Breast epithelium (tissue), 3 donors: ENCODE measurements at regions not wholly inside any gene's neighbourhood (a gene's known extent, or its start where the extent isn't known, plus 50 kb on each side); places are given as distances from the start of the nearest gene placed in this dataset.

Experiments
- POLR2AphosphoS5 ChIP-seq, 3 donors: sonication (generic); formaldehyde crosslinking; IDR thresholded peaks; one replicate each; pipeline ENCODE4 v1.6.1; 2017; ENCODE audit warnings: antibody characterized with exemption in 3 of 3
- TF ChIP-seq, protein P1 (sequence below), 3 donors: fragments of 450-650 bp; IDR thresholded peaks; one replicate each; pipeline ENCODE4 v1.5.1; 2016 to 2017; ENCODE audit warnings: antibody characterized with exemption in 3 of 3, mild to moderate bottlenecking in 3 of 3, moderate library complexity in 3 of 3

DNA sequence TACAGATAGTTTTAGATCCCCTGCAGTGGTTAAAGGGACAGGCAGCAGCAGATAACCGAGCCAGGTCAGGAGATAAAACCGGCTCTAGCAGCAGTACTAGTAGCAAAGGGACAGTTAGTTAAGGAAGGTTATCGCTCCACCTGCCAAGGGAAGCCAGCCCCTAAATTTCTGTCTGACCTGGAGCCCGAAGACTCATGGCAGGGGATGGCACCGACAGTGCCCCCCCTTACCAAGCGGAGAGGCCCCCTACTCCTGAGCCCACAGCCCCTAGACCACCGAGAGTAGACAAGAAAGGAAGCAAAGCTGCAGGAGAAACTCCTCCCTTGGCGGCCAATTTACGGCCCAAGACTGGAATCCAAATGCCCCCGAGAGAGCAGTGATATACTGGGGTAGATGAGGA, 61.3 kb upstream of the MAGEC2 start:
- TF ChIP-seq, protein P1, sequence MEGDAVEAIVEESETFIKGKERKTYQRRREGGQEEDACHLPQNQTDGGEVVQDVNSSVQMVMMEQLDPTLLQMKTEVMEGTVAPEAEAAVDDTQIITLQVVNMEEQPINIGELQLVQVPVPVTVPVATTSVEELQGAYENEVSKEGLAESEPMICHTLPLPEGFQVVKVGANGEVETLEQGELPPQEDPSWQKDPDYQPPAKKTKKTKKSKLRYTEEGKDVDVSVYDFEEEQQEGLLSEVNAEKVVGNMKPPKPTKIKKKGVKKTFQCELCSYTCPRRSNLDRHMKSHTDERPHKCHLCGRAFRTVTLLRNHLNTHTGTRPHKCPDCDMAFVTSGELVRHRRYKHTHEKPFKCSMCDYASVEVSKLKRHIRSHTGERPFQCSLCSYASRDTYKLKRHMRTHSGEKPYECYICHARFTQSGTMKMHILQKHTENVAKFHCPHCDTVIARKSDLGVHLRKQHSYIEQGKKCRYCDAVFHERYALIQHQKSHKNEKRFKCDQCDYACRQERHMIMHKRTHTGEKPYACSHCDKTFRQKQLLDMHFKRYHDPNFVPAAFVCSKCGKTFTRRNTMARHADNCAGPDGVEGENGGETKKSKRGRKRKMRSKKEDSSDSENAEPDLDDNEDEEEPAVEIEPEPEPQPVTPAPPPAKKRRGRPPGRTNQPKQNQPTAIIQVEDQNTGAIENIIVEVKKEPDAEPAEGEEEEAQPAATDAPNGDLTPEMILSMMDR (IDR thresholded peaks at IDR 0.05), result no peak
- no peak for TF ChIP-seq POLR2AphosphoS5 (IDR thresholded peaks at IDR 0.05)
